ENCODE measurements at regions not wholly inside any gene's neighbourhood (a gene's known extent, or its start where the extent isn't known, plus 50 kb on each side); places are given as distances from the start of the nearest gene placed in this dataset.

GRCh38 chr10:60578217-60578616 lies 188.5 kb upstream of the ANK3 start:
- in situ Hi-C loops (cut with MboI; ENCODE audit: low pct_ligation_motif_present in 1 of 4, low pct_unique_long_range_greater_than_20kb in 1 of 4, low sequenced_read_pairs in 3 of 4), result no loop called here
- H3K4me3 ChIP-seq, result no peak overlapping the region
- H3K27ac ChIP-seq, result no peak overlapping the region
- H3K27me3 ChIP-seq, result no peaks in the 10 kb centered on the region
- no peak for DNase-seq
- no peak for TF ChIP-seq POLR2AphosphoS5 (IDR thresholded peaks at IDR 0.05)
- no peak for TF ChIP-seq CTCF (IDR thresholded peaks at IDR 0.05)
- no peak for TF ChIP-seq POLR2A (IDR thresholded peaks at IDR 0.05)
- TF ChIP-seq EP300 (IDR thresholded peaks at IDR 0.05; ENCODE audit: low read depth), result no peak
- H3K36me3 ChIP-seq, result no peaks in the 10 kb centered on the region
- intact Hi-C loops (cut with DNase I; ENCODE audit: low total_unique reads), result no loop called here
- no peaks in the 10 kb centered on the region for H3K9me3 ChIP-seq
- H3K4me1 ChIP-seq, result peaks cover 0 to 7% (median 3%) of the 10 kb centered on the region in 4 donors

GRCh38 chr10:60576130-60577069 lies 186.7 kb upstream of the ANK3 start:
- 48 to 49% methylated on average over 5 to 6 of the region's 6 CpGs for WGBS, 2 donors (ENCODE audit: low coverage in 1 of 2)
- no peak overlapping the region for H3K27ac ChIP-seq
- no peaks in the 10 kb centered on the region for H3K36me3 ChIP-seq
- no peaks in the 10 kb centered on the region for H3K27me3 ChIP-seq
- no peak overlapping the region for H3K4me3 ChIP-seq
- no peaks in the 10 kb centered on the region for H3K9me3 ChIP-seq
- intact Hi-C loops (cut with DNase I; ENCODE audit: low total_unique reads), result no loop called here
- DNase-seq, result no peak
- no peak for TF ChIP-seq EP300 (IDR thresholded peaks at IDR 0.05; ENCODE audit: low read depth)
- no peak for TF ChIP-seq POLR2A (IDR thresholded peaks at IDR 0.05)
- TF ChIP-seq CTCF (IDR thresholded peaks at IDR 0.05), result no peak
- TF ChIP-seq POLR2AphosphoS5 (IDR thresholded peaks at IDR 0.05), result no peak
- H3K4me1 ChIP-seq, result peaks cover 7 to 18% (median 13%) of the 10 kb centered on the region in 4 donors
- in situ Hi-C loops (cut with MboI; ENCODE audit: low pct_ligation_motif_present in 1 of 4, low pct_unique_long_range_greater_than_20kb in 1 of 4, low sequenced_read_pairs in 3 of 4), result no loop called here

- H3K4me1 ChIP-seq, result peaks cover 7 to 18% (median 13%) of the 10 kb centered on the region in 4 donors
- 87 to 91% methylated on average over 6 of the region's 6 CpGs for WGBS, 2 donors (ENCODE audit: low coverage in 1 of 2)
- H3K36me3 ChIP-seq, result no peaks in the 10 kb centered on the region
- no peak for TF ChIP-seq CTCF (IDR thresholded peaks at IDR 0.05)
- no peak for TF ChIP-seq POLR2AphosphoS5 (IDR thresholded peaks at IDR 0.05)
- no peak for TF ChIP-seq EP300 (IDR thresholded peaks at IDR 0.05; ENCODE audit: low read depth)
- no peaks in the 10 kb centered on the region for H3K27me3 ChIP-seq
- no peak for DNase-seq
- H3K4me3 ChIP-seq, result no peak overlapping the region
- intact Hi-C loops (cut with DNase I; ENCODE audit: low total_unique reads), result no loop called here
- in situ Hi-C loops (cut with MboI; ENCODE audit: low pct_ligation_motif_present in 1 of 4, low pct_unique_long_range_greater_than_20kb in 1 of 4, low sequenced_read_pairs in 3 of 4), result no loop called here
- H3K27ac ChIP-seq, result no peak overlapping the region
- H3K9me3 ChIP-seq, result no peaks in the 10 kb centered on the region
Measured at GRCh38 chr10:60575105-60575504, 185.4 kb upstream of the ANK3 start.

GRCh38 chr10:60574388-60574787 lies 184.7 kb upstream of the ANK3 start:
- intact Hi-C loops (cut with DNase I; ENCODE audit: low total_unique reads) (no loop called here), in situ Hi-C loops (cut with MboI; ENCODE audit: low pct_ligation_motif_present in 1 of 4, low pct_unique_long_range_greater_than_20kb in 1 of 4, low sequenced_read_pairs in 3 of 4) (no loop called here)
- Histone ChIP-seq H3K9me3 (no peaks in the 10 kb centered on the region), H3K27ac (no peak overlapping the region), H3K4me3 (no peak overlapping the region), H3K4me1 (peaks cover 7 to 18% (median 13%) of the 10 kb centered on the region in 4 donors), H3K36me3 (no peaks in the 10 kb centered on the region), H3K27me3 (no peaks in the 10 kb centered on the region)
- DNase-seq, result no peak
- WGBS, 2 donors (ENCODE audit: low coverage in 1 of 2), result 60 to 96% methylated on average over 1 to 4 of the region's 4 CpGs
- TF ChIP-seq POLR2AphosphoS5 (IDR thresholded peaks at IDR 0.05), result no peak
- TF ChIP-seq CTCF (IDR thresholded peaks at IDR 0.05), result no peak
- TF ChIP-seq POLR2A (IDR thresholded peaks at IDR 0.05), result no peak
- no peak for TF ChIP-seq EP300 (IDR thresholded peaks at IDR 0.05; ENCODE audit: low read depth)
